Tibial nerve (tissue), 4 donors: ENCODE measurements at regions not wholly inside any gene's neighbourhood (a gene's known extent, or its start where the extent isn't known, plus 50 kb on each side); places are given as distances from the start of the nearest gene placed in this dataset.

Experiments
- DNase-seq, 2 donors: peaks; one replicate each; pipeline ENCODE4 v3.0.0-alpha.2; 2019; ENCODE audit warnings: low spot score in 2 of 2
- H3K27ac ChIP-seq, 4 donors: fragments of 200-600 bp; sonication (generic) in 3 of 4; one replicate each; pipeline ENCODE4 v1.5.1; 2017 to 2019; ENCODE audit warnings: mild to moderate bottlenecking in 1 of 4
- H3K27me3 ChIP-seq, 2 donors: fragments of 200-600 bp; sonication (generic) in 1 of 2; one replicate each; pipeline versions ENCODE4 v1.5.1 to v1.6.0; 2017 to 2019
- H3K36me3 ChIP-seq, 3 donors: fragments of 200-600 bp; sonication (generic); one replicate each; pipeline ENCODE4 v1.5.1; 2018 to 2019
- H3K4me1 ChIP-seq, 4 donors: fragments of 200-600 bp; sonication (generic) in 3 of 4; one replicate each; pipeline ENCODE4 v1.5.1; 2017 to 2019
- H3K4me3 ChIP-seq, 4 donors: fragments of 200-600 bp; sonication (generic) in 3 of 4; one replicate each; pipeline ENCODE4 v1.5.1; 2017 to 2019; ENCODE audit warnings: mild to moderate bottlenecking in 1 of 4, moderate library complexity in 1 of 4
- H3K9me3 ChIP-seq, 4 donors: fragments of 200-600 bp; sonication (generic) in 3 of 4; one replicate each; pipeline ENCODE4 v1.5.1; 2017 to 2019
- CTCF ChIP-seq, 5 experiments: fragments of 200-600 bp in 3 of 5; fragments of 450-650 bp in 2 of 5; sonication (generic) in 3 of 5; IDR thresholded peaks; one replicate each; pipeline ENCODE4 v1.5.1; 2016 to 2019; ENCODE audit warnings: antibody characterized with exemption in 5 of 5, mild to moderate bottlenecking in 3 of 5, moderate library complexity in 2 of 5
- EP300 ChIP-seq, 2 donors: sonication (generic); formaldehyde crosslinking; IDR thresholded peaks; one replicate each; pipeline ENCODE4 v1.6.1; 2017; ENCODE audit warnings: antibody characterized with exemption in 2 of 2, mild to moderate bottlenecking in 1 of 2
- POLR2A ChIP-seq, 2 donors: fragments of 450-650 bp; IDR thresholded peaks; one replicate each; pipeline ENCODE4 v1.6.1; 2017; ENCODE audit warnings: antibody characterized with exemption in 2 of 2, mild to moderate bottlenecking in 2 of 2, moderate library complexity in 2 of 2
- WGBS, 2 donors: methylation state at CpG; one replicate each; pipeline ENCODE4 v1.1.5; 2018; 5-methylcytosine and 5-hydroxymethylcytosine counted together

GRCh38 chr14:22338917-22339715 is 249.9 kb downstream of the DAD1 start:
- peak; percentile 81 to 88 for DNase-seq
- H3K9me3 ChIP-seq = peaks cover 0 to 12% (median 0%) of the 10 kb centered on the region in 4 donors
- TF ChIP-seq EP300 (IDR thresholded peaks at IDR 0.05) (peak in 1 of 2 donors; percentile 85), CTCF (IDR thresholded peaks at IDR 0.05) (no peak)
- H3K27ac ChIP-seq = peak overlapping the region in 3 of 4 donors; percentile 41 to 74 (median 54)
- no peak overlapping the region for H3K4me3 ChIP-seq
- WGBS, 2 donors = 49 to 50% methylated on average over 8 of the region's 8 CpGs
- peaks cover 0 to 21% (median 5%) of the 10 kb centered on the region in 4 donors for H3K4me1 ChIP-seq
- no peaks in the 10 kb centered on the region for H3K36me3 ChIP-seq
- no peaks in the 10 kb centered on the region for H3K27me3 ChIP-seq

GRCh38 chr14:22338381-22338780 is 250.6 kb downstream of the DAD1 start:
- Histone ChIP-seq H3K4me1 (peaks cover 0 to 26% (median 5%) of the 10 kb centered on the region in 4 donors), H3K9me3 (peaks cover 0 to 5% (median 0%) of the 10 kb centered on the region in 4 donors), H3K27me3 (no peaks in the 10 kb centered on the region), H3K27ac (peak overlapping the region in 3 of 4 donors; percentile 20 to 74 (median 54)), H3K36me3 (no peaks in the 10 kb centered on the region), H3K4me3 (no peak overlapping the region)
- 71 to 84% methylated on average over 4 to 5 of the region's 5 CpGs for WGBS, 2 donors
- TF ChIP-seq POLR2A (IDR thresholded peaks at IDR 0.05) (no peak), EP300 (IDR thresholded peaks at IDR 0.05) (no peak), CTCF (IDR thresholded peaks at IDR 0.05) (no peak)
- DNase-seq = no peak

- DNase-seq = no peak
- TF ChIP-seq EP300 (IDR thresholded peaks at IDR 0.05) (no peak), CTCF (IDR thresholded peaks at IDR 0.05) (no peak), POLR2A (IDR thresholded peaks at IDR 0.05) (no peak)
- H3K4me3 ChIP-seq = no peak overlapping the region
- WGBS, 2 donors = 33 to 45% methylated on average over 2 to 3 of the region's 3 CpGs
- H3K9me3 ChIP-seq = peaks cover 0 to under 1% (median 0%) of the 10 kb centered on the region in 4 donors
- H3K4me1 ChIP-seq = peaks cover 0 to 30% (median 6%) of the 10 kb centered on the region in 4 donors
- H3K27me3 ChIP-seq = no peaks in the 10 kb centered on the region
- peak overlapping the region in 1 of 4 donors; percentile 74 for H3K27ac ChIP-seq
- H3K36me3 ChIP-seq = no peaks in the 10 kb centered on the region
Measured at GRCh38 chr14:22337938-22338337, 251.1 kb downstream of the DAD1 start.

GRCh38 chr14:22337521-22337920 is 251.5 kb downstream of the DAD1 start:
- H3K4me3 ChIP-seq = no peak overlapping the region
- H3K4me1 ChIP-seq = peaks cover 0 to 30% (median 8%) of the 10 kb centered on the region in 4 donors
- TF ChIP-seq EP300 (IDR thresholded peaks at IDR 0.05) = no peak
- TF ChIP-seq CTCF (IDR thresholded peaks at IDR 0.05) = no peak
- TF ChIP-seq POLR2A (IDR thresholded peaks at IDR 0.05) = no peak
- WGBS, 2 donors = 73 to 80% methylated on average over 1 of the region's 1 CpG
- no peaks in the 10 kb centered on the region for H3K9me3 ChIP-seq
- H3K27me3 ChIP-seq = no peaks in the 10 kb centered on the region
- no peak overlapping the region for H3K27ac ChIP-seq
- no peaks in the 10 kb centered on the region for H3K36me3 ChIP-seq
- no peak for DNase-seq

GRCh38 chr14:22336031-22336430 is 253.0 kb downstream of the DAD1 start:
- WGBS, 2 donors = 89 to 94% methylated on average over 6 of the region's 6 CpGs
- no peak for DNase-seq

More at GRCh38 chr14:22336031-22336430, 253.0 kb downstream of the DAD1 start:
- no peaks in the 10 kb centered on the region for H3K9me3 ChIP-seq
- H3K36me3 ChIP-seq = no peaks in the 10 kb centered on the region
- TF ChIP-seq CTCF (IDR thresholded peaks at IDR 0.05) = no peak
- TF ChIP-seq POLR2A (IDR thresholded peaks at IDR 0.05) = no peak
- TF ChIP-seq EP300 (IDR thresholded peaks at IDR 0.05) = no peak
- H3K4me1 ChIP-seq = peaks cover 0 to 30% (median 8%) of the 10 kb centered on the region in 4 donors
- H3K27me3 ChIP-seq = no peaks in the 10 kb centered on the region
- no peak overlapping the region for H3K27ac ChIP-seq
- no peak overlapping the region for H3K4me3 ChIP-seq
